ENCODE measurements at regions not wholly inside any gene's neighbourhood (a gene's known extent, or its start where the extent isn't known, plus 50 kb on each side); places are given as distances from the start of the nearest gene placed in this dataset.

DNA sequence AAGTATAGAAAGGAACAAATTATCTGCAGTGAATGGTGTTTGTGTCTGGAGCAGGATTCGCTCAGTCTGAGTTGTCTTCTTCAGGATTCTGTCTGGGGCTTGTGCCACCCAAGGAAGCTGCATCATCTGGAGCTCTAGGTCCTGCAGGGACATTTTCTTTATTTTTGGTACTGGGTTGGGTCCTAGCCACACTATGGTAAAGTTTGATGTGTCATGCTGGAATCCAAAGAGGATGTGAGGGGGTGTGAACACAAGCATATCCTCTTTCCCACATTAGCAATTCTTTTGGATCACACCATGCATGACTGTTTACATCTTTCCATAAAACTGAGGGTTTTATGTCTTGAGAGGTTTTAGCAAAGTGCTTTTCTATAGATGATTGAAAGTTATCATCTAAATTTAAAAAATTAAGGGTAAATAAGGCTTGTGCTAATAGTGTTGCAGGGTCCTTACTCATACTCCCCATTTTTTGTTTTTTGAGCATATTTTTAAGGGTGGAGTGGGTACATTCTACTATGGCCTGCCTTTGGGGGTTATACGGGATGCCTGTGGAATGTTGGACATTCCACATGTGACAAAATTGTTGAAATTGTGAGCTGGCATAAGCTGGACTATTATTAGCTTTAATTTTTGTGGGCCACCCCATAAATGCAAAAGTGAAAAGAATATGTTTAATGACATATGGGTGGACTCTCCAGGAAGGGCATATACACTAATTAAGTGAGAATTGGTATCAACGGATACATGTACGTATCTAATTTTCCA is 152.0 kb upstream of the HMCN1 start:
- Mint-ChIP-seq H3K36me3 (ENCODE audit: low read depth) (peaks cover 35% of the 10 kb centered on the region), H3K4me3 (no peak overlapping the region), H3K9me3 (peaks cover 39% of the 10 kb centered on the region), H3K27me3 (ENCODE audit: low read depth) (no peaks in the 10 kb centered on the region), H3K27ac (ENCODE audit: unreplicated experiment) (no peak overlapping the region), H3K4me1 (no peaks in the 10 kb centered on the region)
- TF ChIP-seq, protein P1, sequence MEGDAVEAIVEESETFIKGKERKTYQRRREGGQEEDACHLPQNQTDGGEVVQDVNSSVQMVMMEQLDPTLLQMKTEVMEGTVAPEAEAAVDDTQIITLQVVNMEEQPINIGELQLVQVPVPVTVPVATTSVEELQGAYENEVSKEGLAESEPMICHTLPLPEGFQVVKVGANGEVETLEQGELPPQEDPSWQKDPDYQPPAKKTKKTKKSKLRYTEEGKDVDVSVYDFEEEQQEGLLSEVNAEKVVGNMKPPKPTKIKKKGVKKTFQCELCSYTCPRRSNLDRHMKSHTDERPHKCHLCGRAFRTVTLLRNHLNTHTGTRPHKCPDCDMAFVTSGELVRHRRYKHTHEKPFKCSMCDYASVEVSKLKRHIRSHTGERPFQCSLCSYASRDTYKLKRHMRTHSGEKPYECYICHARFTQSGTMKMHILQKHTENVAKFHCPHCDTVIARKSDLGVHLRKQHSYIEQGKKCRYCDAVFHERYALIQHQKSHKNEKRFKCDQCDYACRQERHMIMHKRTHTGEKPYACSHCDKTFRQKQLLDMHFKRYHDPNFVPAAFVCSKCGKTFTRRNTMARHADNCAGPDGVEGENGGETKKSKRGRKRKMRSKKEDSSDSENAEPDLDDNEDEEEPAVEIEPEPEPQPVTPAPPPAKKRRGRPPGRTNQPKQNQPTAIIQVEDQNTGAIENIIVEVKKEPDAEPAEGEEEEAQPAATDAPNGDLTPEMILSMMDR (conservative IDR thresholded peaks at IDR 0.05): no peak
- no peak for DNase-seq (ENCODE audit: low read depth, low spot score)

DNA sequence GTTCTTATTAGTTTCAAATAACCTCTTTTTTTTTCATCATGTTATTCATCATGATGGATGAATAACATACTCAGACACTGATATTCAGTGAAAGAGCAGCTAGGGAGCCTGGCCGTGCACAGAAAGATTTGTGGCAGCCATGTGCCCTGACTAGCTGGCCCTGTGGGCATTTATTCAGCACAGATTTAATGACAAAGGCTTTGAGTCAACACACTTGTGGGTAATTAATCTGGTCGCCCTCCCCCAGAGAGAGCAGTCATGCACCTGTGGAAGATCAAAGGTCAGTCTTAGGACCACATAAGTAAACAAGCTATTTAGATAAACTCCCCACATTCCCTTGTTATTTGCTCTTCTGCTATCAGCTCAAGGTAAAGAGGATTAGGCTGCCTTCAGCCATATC is 153.2 kb upstream of the HMCN1 start:
- Mint-ChIP-seq H3K4me3 (no peak overlapping the region), H3K36me3 (ENCODE audit: low read depth) (peaks cover 33% of the 10 kb centered on the region), H3K27ac (ENCODE audit: unreplicated experiment) (no peak overlapping the region), H3K27me3 (ENCODE audit: low read depth) (no peaks in the 10 kb centered on the region), H3K9me3 (peaks cover 38% of the 10 kb centered on the region), H3K4me1 (no peaks in the 10 kb centered on the region)
- TF ChIP-seq, protein P1 (conservative IDR thresholded peaks at IDR 0.05): no peak
- no peak for DNase-seq (ENCODE audit: low read depth, low spot score)

DNA sequence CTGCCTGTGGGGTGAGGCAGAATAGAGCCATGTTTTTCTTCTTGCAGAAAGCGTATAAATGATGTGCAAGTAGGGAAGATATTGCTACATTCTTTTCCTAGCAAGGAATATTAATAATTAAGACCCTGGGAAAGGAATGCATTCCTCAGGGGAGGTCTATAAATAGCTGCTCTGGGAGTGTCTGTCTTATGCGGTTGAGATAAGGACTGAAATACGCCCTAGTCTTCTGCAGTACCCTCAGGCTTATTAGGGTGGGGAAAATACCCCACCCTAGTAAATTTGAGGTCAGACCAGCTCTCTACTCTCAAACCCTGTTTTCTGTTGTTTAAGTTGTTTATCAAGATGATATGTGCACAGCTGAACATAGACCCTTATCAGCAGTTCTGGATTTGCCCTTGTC is 155.9 kb upstream of the HMCN1 start:
- H3K4me3 Mint-ChIP-seq: no peak overlapping the region
- DNase-seq (ENCODE audit: low read depth, low spot score): no peak
- H3K4me1 Mint-ChIP-seq: no peaks in the 10 kb centered on the region
- TF ChIP-seq, protein P1 (conservative IDR thresholded peaks at IDR 0.05): no peak
- peaks cover 37% of the 10 kb centered on the region for H3K9me3 Mint-ChIP-seq
- H3K36me3 Mint-ChIP-seq (ENCODE audit: low read depth): peaks cover 32% of the 10 kb centered on the region
- H3K27ac Mint-ChIP-seq (ENCODE audit: unreplicated experiment): no peak overlapping the region
- H3K27me3 Mint-ChIP-seq (ENCODE audit: low read depth): no peaks in the 10 kb centered on the region

DNA sequence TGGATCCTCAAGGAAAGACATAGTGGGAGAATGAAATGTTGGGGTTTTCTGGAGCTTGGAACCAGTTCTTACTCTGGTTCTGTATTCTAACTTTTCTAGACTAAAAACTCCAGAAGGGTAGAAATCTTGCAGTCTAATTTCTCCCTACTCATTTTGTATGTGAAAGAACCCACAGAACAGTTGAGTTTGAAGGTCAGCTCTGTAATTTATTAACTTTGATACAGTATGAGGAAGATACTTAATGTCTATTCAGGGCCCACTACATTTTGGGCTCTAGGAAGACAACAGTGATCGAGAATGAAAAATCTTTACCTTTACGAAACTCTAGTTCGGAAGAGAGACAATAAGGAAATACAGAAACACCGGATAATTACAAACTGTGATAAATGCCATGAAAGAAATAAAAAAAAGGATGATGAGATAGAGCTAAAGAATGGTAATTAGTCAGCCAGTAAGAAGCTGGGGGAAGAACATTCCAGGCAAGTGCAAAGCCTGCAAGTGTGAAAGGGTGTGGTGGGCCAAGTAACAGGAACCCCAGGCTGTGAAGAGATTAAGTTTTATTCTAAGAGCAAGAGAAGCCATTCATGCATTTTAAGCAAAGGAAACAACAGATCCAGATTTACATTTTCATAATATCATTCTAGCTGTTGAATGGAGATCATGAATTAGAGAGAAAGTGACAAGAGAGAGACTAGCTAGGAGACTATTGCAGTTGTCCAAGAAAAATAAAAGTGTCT is 159.9 kb upstream of the HMCN1 start:
- H3K36me3 Mint-ChIP-seq (ENCODE audit: low read depth): peaks cover 9% of the 10 kb centered on the region
- no peak overlapping the region for H3K27ac Mint-ChIP-seq (ENCODE audit: unreplicated experiment)
- peaks cover 14% of the 10 kb centered on the region for H3K9me3 Mint-ChIP-seq
- H3K4me3 Mint-ChIP-seq: no peak overlapping the region
- H3K4me1 Mint-ChIP-seq: no peaks in the 10 kb centered on the region
- TF ChIP-seq, protein P1 (conservative IDR thresholded peaks at IDR 0.05): no peak
- no peaks in the 10 kb centered on the region for H3K27me3 Mint-ChIP-seq (ENCODE audit: low read depth)
- DNase-seq (ENCODE audit: low read depth, low spot score): no peak

DNA sequence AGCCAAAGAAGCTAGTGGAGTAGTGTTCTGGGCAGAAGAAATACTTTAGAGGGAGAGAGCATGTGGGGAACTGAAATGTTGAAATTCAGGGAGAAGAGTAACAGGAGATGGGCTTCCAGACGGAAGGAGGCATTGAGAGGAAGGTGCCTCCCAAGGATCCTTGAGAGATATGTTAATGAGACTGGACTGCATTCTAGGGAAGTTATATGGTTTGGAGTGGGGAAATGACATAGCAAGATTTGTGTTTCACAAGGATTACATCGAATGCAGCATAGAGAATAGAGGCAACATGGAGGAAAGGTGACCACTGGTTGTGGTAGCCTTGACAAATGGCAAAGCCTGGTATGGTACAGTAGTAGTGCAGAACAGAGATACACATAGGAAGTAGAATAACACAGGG is 160.5 kb upstream of the HMCN1 start:
- Mint-ChIP-seq H3K36me3 (ENCODE audit: low read depth) (peaks cover 7% of the 10 kb centered on the region), H3K4me1 (no peaks in the 10 kb centered on the region), H3K27ac (ENCODE audit: unreplicated experiment) (no peak overlapping the region), H3K4me3 (no peak overlapping the region), H3K9me3 (peaks cover 11% of the 10 kb centered on the region), H3K27me3 (ENCODE audit: low read depth) (no peaks in the 10 kb centered on the region)
- no peak for DNase-seq (ENCODE audit: low read depth, low spot score)
- TF ChIP-seq, protein P1 (conservative IDR thresholded peaks at IDR 0.05): no peak
